ENCODE measurements at regions not wholly inside any gene's neighbourhood (a gene's known extent, or its start where the extent isn't known, plus 50 kb on each side); places are given as distances from the start of the nearest gene placed in this dataset.

GRCh38 chr6:18598551-18599264, 211.6 kb downstream of the RNF144B start:
- 64 to 78% methylated on average over 4 of the region's 4 CpGs for WGBS, 2 donors
- H3K4me3 ChIP-seq = no peak overlapping the region
- DNase-seq (no peak), ATAC-seq (ENCODE audit: low FRiP score in 2 of 2) (no peak)
- H3K27ac ChIP-seq = no peak overlapping the region
- H3K36me3 ChIP-seq = no peaks in the 10 kb centered on the region
- no peak for TF ChIP-seq POLR2AphosphoS5 (IDR thresholded peaks at IDR 0.05)
- TF ChIP-seq, protein P1, sequence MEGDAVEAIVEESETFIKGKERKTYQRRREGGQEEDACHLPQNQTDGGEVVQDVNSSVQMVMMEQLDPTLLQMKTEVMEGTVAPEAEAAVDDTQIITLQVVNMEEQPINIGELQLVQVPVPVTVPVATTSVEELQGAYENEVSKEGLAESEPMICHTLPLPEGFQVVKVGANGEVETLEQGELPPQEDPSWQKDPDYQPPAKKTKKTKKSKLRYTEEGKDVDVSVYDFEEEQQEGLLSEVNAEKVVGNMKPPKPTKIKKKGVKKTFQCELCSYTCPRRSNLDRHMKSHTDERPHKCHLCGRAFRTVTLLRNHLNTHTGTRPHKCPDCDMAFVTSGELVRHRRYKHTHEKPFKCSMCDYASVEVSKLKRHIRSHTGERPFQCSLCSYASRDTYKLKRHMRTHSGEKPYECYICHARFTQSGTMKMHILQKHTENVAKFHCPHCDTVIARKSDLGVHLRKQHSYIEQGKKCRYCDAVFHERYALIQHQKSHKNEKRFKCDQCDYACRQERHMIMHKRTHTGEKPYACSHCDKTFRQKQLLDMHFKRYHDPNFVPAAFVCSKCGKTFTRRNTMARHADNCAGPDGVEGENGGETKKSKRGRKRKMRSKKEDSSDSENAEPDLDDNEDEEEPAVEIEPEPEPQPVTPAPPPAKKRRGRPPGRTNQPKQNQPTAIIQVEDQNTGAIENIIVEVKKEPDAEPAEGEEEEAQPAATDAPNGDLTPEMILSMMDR (IDR thresholded peaks at IDR 0.05) = no peak
- no peak for TF ChIP-seq EP300 (IDR thresholded peaks at IDR 0.05)
- TF ChIP-seq POLR2A (IDR thresholded peaks at IDR 0.05) = no peak
- H3K4me1 ChIP-seq = no peaks in the 10 kb centered on the region
- H3K9me3 ChIP-seq = no peaks in the 10 kb centered on the region
- no peaks in the 10 kb centered on the region for H3K27me3 ChIP-seq

DNA sequence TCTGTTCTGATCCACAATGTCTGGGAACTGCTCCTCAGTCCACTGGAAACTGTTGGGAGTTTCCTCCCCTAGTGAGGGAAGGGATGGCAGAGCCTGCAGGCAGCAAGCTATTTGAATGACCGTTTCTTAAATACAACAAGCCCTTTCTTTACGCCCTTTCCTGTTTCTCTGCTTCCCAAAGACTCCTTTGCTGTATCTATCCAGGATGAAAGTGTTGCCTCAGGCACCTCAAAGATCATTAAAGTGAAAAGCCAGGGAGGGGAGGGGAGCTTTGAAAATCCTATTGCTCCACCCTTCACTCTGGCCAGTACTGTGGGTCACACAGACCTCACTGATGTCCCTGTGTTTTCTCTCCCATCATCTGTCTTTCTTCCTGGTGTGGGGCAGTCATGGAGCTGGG, 213.1 kb downstream of the RNF144B start:
- WGBS, 2 donors = 66 to 70% methylated on average over 2 of the region's 2 CpGs
- H3K9me3 ChIP-seq = no peaks in the 10 kb centered on the region
- no peak overlapping the region for H3K4me3 ChIP-seq
- no peaks in the 10 kb centered on the region for H3K27me3 ChIP-seq
- H3K36me3 ChIP-seq = no peaks in the 10 kb centered on the region
- H3K27ac ChIP-seq = no peak overlapping the region
- TF ChIP-seq EP300 (IDR thresholded peaks at IDR 0.05) = no peak
- TF ChIP-seq, protein P1 (IDR thresholded peaks at IDR 0.05) = no peak
- no peak for DNase-seq
- no peaks in the 10 kb centered on the region for H3K4me1 ChIP-seq
- no peak for ATAC-seq (ENCODE audit: low FRiP score in 2 of 2)

DNA sequence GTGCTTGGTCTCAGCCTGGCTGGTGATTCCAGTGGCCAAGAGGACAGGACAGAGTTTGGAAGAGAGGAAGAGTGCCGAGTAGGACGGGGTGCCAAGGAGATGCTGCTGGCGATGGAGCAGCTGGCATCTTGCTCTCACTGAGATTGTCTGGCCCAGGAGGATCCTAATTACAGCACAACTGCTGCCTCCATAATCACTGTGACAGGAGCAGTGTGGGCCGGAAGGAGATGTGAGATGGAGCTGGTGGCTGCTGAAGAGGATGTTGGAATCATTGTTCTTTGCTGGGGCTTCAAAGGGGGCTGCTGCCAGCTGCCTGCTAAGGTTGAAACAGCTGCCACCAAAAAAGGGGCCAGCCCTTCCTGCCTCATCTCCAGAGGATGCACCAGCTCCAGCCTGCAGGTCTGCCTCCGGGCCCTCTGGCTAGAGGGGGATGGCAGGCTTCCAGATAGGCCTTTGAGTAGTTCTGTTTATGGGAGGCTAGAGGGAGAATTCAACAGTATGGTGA, 214.4 kb downstream of the RNF144B start:
- DNase-seq = no peak
- 70 to 82% methylated on average over 5 of the region's 5 CpGs for WGBS, 2 donors

DNA sequence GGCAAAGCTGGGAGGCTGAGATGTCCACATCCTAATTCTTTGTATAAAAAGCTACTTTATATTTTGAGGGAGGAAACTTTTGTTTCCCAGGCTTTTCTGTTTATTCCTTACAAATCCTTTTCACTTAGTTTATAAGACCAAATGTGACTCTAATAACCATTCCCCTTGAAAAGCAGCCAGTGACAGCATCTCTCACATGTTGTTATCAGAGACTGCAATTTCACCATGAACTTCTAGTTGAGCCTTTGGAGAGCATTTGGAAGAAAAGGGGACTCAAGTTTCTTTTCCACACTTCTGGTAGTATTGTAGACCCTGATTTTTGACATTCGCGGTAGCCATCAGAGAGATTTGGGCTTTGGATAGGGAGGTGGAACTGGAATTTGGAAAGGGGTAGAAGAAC, 215.8 kb downstream of the RNF144B start:
- H3K36me3 ChIP-seq = no peaks in the 10 kb centered on the region
- no peak for ATAC-seq (ENCODE audit: low FRiP score in 2 of 2)
- TF ChIP-seq, protein P1 (IDR thresholded peaks at IDR 0.05) = no peak
- no peak for TF ChIP-seq POLR2A (IDR thresholded peaks at IDR 0.05)
- TF ChIP-seq EP300 (IDR thresholded peaks at IDR 0.05) = no peak
- TF ChIP-seq POLR2AphosphoS5 (IDR thresholded peaks at IDR 0.05) = no peak
- no peaks in the 10 kb centered on the region for H3K9me3 ChIP-seq
- H3K27me3 ChIP-seq = no peaks in the 10 kb centered on the region
- no peaks in the 10 kb centered on the region for H3K4me1 ChIP-seq
- WGBS, 2 donors = 80 to 93% methylated on average over 2 of the region's 2 CpGs
- DNase-seq = no peak
- no peak overlapping the region for H3K4me3 ChIP-seq
- no peak overlapping the region for H3K27ac ChIP-seq

More for the DNA sequence above, 214.4 kb downstream of the RNF144B start:
- Histone ChIP-seq H3K4me3 (no peak overlapping the region), H3K27me3 (no peaks in the 10 kb centered on the region), H3K36me3 (no peaks in the 10 kb centered on the region), H3K9me3 (no peaks in the 10 kb centered on the region), H3K27ac (no peak overlapping the region), H3K4me1 (no peaks in the 10 kb centered on the region)
- peak in 1 of 2 donors; percentile 44 for ATAC-seq (ENCODE audit: low FRiP score in 2 of 2)
- TF ChIP-seq POLR2A (IDR thresholded peaks at IDR 0.05) (no peak), EP300 (IDR thresholded peaks at IDR 0.05) (no peak), POLR2AphosphoS5 (IDR thresholded peaks at IDR 0.05) (no peak)
- TF ChIP-seq, protein P1 (IDR thresholded peaks at IDR 0.05) = no peak

GRCh38 chr6:18603361-18603760, 216.2 kb downstream of the RNF144B start:
- no peaks in the 10 kb centered on the region for H3K27me3 ChIP-seq
- no peak overlapping the region for H3K27ac ChIP-seq
- H3K9me3 ChIP-seq = no peaks in the 10 kb centered on the region
- H3K4me3 ChIP-seq = no peak overlapping the region
- no peak for DNase-seq
- 57 to 67% methylated on average over 5 of the region's 5 CpGs for WGBS, 2 donors
- no peaks in the 10 kb centered on the region for H3K36me3 ChIP-seq
- H3K4me1 ChIP-seq = no peaks in the 10 kb centered on the region
- TF ChIP-seq EP300 (IDR thresholded peaks at IDR 0.05) = no peak
- TF ChIP-seq POLR2AphosphoS5 (IDR thresholded peaks at IDR 0.05) = no peak
- TF ChIP-seq, protein P1 (IDR thresholded peaks at IDR 0.05) = no peak
- no peak for ATAC-seq (ENCODE audit: low FRiP score in 2 of 2)

Data from upper lobe of left lung (tissue), 6 donors.